HCT116 (cell line): ENCODE measurements at regions not wholly inside any gene's neighbourhood (a gene's known extent, or its start where the extent isn't known, plus 50 kb on each side); places are given as distances from the start of the nearest gene placed in this dataset.

Source experiments
- ATAC-seq: fragments of 200-7000 bp; cut with Tn5 transposase; 2 replicates; pipeline ENCODE4 v1.9.1; 2020; ENCODE audit warnings: mild to moderate bottlenecking, moderate library complexity
- BruUV-seq: library from RNA; stranded (reverse); fragments of 400-500 nt; replicated peaks from 2 replicates; lab custom pipeline; 2021; lab: Mats Ljungman, UMichigan
- CTCF ChIA-PET: fragments of 300-600 bp; sonication (Branson Sonifier 250); formaldehyde crosslinking; loops from one replicate; lab custom pipeline; 2021; ENCODE audit warnings: antibody characterized with exemption; lab: Charles Lee
- POLR2A ChIA-PET: fragments of 300-600, 350-600 bp; sonication (Branson Sonifier 250); formaldehyde crosslinking; loops from one replicate; lab custom pipeline; 2021; ENCODE audit warnings: antibody characterized with exemption; lab: Charles Lee
- RAD21 ChIA-PET, 2 experiments: fragments of 300-600 bp; sonication (Branson Sonifier 250); formaldehyde crosslinking; loops; one replicate each; lab custom pipeline; 2023; ENCODE audit warnings: low total read pairs in 2 of 2; ENCODE audit not compliant: uncharacterized antibody in 2 of 2, unreplicated experiment in 2 of 2, low non-redundant PET in 1 of 2; lab: Charles Lee
- DNase-seq: peaks from one replicate; pipeline ENCODE4 v3.0.0-alpha.2; 2010; ENCODE audit warnings: low read depth, low spot score
- H2AFZ ChIP-seq: fragments of 200-600 bp; shearing (Covaris generic), sonication (generic); 2 replicates; pipeline ENCODE4 v1.6.1; 2017; ENCODE audit warnings: low read depth, mixed run types, mixed read lengths, antibody characterized with exemption, low read length; ENCODE audit not compliant: poor library complexity, severe bottlenecking
- H3K27ac ChIP-seq: 2 replicates; pipeline ENCODE4 v1.5.1; 2012; ENCODE audit warnings: low read depth, low read length
- H3K27me3 ChIP-seq: fragments of 200-600 bp; sonication (generic); 2 replicates; pipeline ENCODE4 v1.6.1; 2016; ENCODE audit warnings: mixed run types, low read length, mixed read lengths; ENCODE audit not compliant: insufficient read depth
- H3K36me3 ChIP-seq, 2 experiments: fragments of 200-500 bp in 1 of 2; fragments of 200-600 bp in 1 of 2; sonication (Bioruptor generic) in 1 of 2; sonication (generic) in 1 of 2; 2 replicates each; pipeline versions ENCODE4 v1.5.1 to v1.6.1; 2014 to 2016; ENCODE audit warnings: low read length in 2 of 2, inconsistent platforms in 1 of 2, mixed read lengths in 1 of 2, mixed run types in 1 of 2; ENCODE audit not compliant: insufficient read depth in 2 of 2, control insufficient read depth in 1 of 2
- H3K4me1 ChIP-seq, 2 experiments: fragments of 200-600 bp in 1 of 2; sonication (generic) in 1 of 2; 2 replicates each; pipeline versions ENCODE4 v1.5.1 to v1.6.1; 2012 to 2017; ENCODE audit warnings: low read length in 2 of 2, inconsistent platforms in 1 of 2, mild to moderate bottlenecking in 1 of 2, mixed read lengths in 1 of 2, mixed run types in 1 of 2, moderate library complexity in 1 of 2; ENCODE audit not compliant: insufficient read depth in 2 of 2, control insufficient read depth in 1 of 2
- H3K4me2 ChIP-seq: fragments of 200-600 bp; sonication (generic); 2 replicates; pipeline ENCODE4 v1.6.1; 2017; ENCODE audit warnings: mixed run types, low read length, mixed read lengths
- H3K4me3 ChIP-seq, 2 experiments: fragments of 200-600 bp in 1 of 2; sonication (generic) in 1 of 2; replicated peaks in 1 of 2; 2 replicates each; pipeline ENCODE4 v1.5.1; 2011 to 2016; ENCODE audit warnings: low read length in 2 of 2, control low read depth in 1 of 2, low read depth in 1 of 2, mild to moderate bottlenecking in 1 of 2, mixed read lengths in 1 of 2, mixed run types in 1 of 2
- H3K79me2 ChIP-seq: fragments of 200-600 bp; sonication (generic); 2 replicates; pipeline ENCODE4 v1.6.1; 2017; ENCODE audit warnings: mild to moderate bottlenecking, mixed run types, low read length, moderate library complexity, mixed read lengths; ENCODE audit not compliant: insufficient read depth
- H3K9ac ChIP-seq: fragments of 200-600 bp; sonication (generic); 2 replicates; pipeline ENCODE4 v1.6.1; 2016; ENCODE audit warnings: low read length, mixed read lengths
- H3K9me2 ChIP-seq: fragments of 200-600 bp; sonication (generic), shearing (Covaris generic); 2 replicates; pipeline ENCODE4 v1.6.1; 2017; ENCODE audit warnings: mixed run types, mild to moderate bottlenecking, moderate library complexity; ENCODE audit not compliant: insufficient read depth
- H3K9me3 ChIP-seq, 2 experiments: fragments of 200-500 bp in 1 of 2; fragments of 200-600 bp in 1 of 2; sonication (Bioruptor generic) in 1 of 2; sonication (generic) in 1 of 2; 2 replicates each; pipeline ENCODE4 v1.6.1; 2014 to 2017; ENCODE audit warnings: low read length in 2 of 2, mixed read lengths in 2 of 2, inconsistent platforms in 1 of 2, low read depth in 1 of 2, mild to moderate bottlenecking in 1 of 2, mixed run types in 1 of 2, moderate library complexity in 1 of 2; ENCODE audit not compliant: control insufficient read depth in 1 of 2, insufficient read depth in 1 of 2
- H4K20me1 ChIP-seq: fragments of 200-600 bp; sonication (generic), shearing (Covaris generic); 2 replicates; pipeline ENCODE4 v1.6.1; 2017; ENCODE audit warnings: mixed run types, mild to moderate bottlenecking, moderate library complexity; ENCODE audit not compliant: insufficient read depth
- CBX3 ChIP-seq: IDR thresholded peaks from 2 replicates; pipeline ENCODE4 v1.6.1; 2012; ENCODE audit warnings: low read depth
- CEBPB ChIP-seq: IDR thresholded peaks from 2 replicates; pipeline ENCODE4 v1.6.1; 2012; ENCODE audit warnings: low read depth
- EGR1 ChIP-seq: IDR thresholded peaks from 2 replicates; pipeline ENCODE4 v1.6.1; 2012; ENCODE audit warnings: low read depth
- EZH2 ChIP-seq: fragments of 200-600 bp; sonication (generic); IDR thresholded peaks from 2 replicates; pipeline ENCODE4 v1.6.1; 2017; ENCODE audit warnings: antibody characterized with exemption, mixed run types
- FOSL1 ChIP-seq: IDR thresholded peaks from 2 replicates; pipeline ENCODE4 v1.6.1; 2012; ENCODE audit warnings: low read depth
- POLR2A ChIP-seq: IDR thresholded peaks from 2 replicates; pipeline ENCODE4 v1.7.0; 2011; ENCODE audit warnings: borderline replicate concordance; ENCODE audit not compliant: insufficient read depth, insufficient read length; ENCODE audit errors: extremely low read depth
- SRF ChIP-seq: IDR thresholded peaks from 2 replicates; pipeline ENCODE4 v1.6.1; 2012; ENCODE audit warnings: low read depth
- TCF7L2 ChIP-seq: IDR thresholded peaks from 2 replicates; pipeline ENCODE4 v1.7.0; 2011; ENCODE audit warnings: borderline replicate concordance, inconsistent platforms; ENCODE audit not compliant: insufficient read depth, insufficient read length; ENCODE audit errors: extremely low read depth
- intact Hi-C: fragments of 100-400 bp; cut with micrococcal nuclease; formaldehyde crosslinking; loops from 2 replicates; pipeline ENCODE4 v1.10.0; 2022
- TF ChIP-seq, protein P1 (sequence below): IDR thresholded peaks from 2 replicates; pipeline ENCODE4 v1.6.1; 2012
- TF ChIP-seq, protein P2 (sequence below): IDR thresholded peaks from 2 replicates; pipeline ENCODE4 v1.6.1; 2012; ENCODE audit warnings: low read depth
- TF ChIP-seq, protein P3 (sequence below): IDR thresholded peaks from 2 replicates; pipeline ENCODE4 v1.6.1; 2012

DNA sequence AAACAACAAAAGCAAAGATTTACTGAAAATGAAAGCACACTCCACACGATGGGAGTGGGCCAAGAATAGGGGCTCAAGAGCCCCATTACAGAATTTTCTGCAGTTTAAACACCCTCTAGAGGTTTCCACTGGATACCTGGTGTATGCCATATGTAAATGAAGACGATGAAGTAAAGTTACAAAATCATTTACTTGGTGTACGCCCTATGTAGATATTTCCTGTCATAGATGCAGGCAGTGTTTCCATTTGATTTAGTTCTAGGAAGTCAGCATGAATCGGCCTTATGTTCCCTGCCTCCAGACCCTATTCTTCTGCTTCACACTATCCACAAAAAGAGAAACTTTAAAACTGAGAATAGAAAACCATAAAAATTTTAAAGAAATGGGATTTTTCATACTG, 404.4 kb upstream of the GJE1 start:
- H3K27me3 ChIP-seq: no peaks in the 10 kb centered on the region
- RAD21 ChIA-PET: no interaction called here
- TF ChIP-seq FOSL1 (no peak), CBX3 (no peak), EGR1 (no peak), EZH2 (no peak), POLR2A (no peak), CEBPB (no peak), TCF7L2 (no peak), SRF (no peak)
- TF ChIP-seq, protein P1, sequence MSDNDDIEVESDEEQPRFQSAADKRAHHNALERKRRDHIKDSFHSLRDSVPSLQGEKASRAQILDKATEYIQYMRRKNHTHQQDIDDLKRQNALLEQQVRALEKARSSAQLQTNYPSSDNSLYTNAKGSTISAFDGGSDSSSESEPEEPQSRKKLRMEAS: no peak
- TF ChIP-seq, protein P2, sequence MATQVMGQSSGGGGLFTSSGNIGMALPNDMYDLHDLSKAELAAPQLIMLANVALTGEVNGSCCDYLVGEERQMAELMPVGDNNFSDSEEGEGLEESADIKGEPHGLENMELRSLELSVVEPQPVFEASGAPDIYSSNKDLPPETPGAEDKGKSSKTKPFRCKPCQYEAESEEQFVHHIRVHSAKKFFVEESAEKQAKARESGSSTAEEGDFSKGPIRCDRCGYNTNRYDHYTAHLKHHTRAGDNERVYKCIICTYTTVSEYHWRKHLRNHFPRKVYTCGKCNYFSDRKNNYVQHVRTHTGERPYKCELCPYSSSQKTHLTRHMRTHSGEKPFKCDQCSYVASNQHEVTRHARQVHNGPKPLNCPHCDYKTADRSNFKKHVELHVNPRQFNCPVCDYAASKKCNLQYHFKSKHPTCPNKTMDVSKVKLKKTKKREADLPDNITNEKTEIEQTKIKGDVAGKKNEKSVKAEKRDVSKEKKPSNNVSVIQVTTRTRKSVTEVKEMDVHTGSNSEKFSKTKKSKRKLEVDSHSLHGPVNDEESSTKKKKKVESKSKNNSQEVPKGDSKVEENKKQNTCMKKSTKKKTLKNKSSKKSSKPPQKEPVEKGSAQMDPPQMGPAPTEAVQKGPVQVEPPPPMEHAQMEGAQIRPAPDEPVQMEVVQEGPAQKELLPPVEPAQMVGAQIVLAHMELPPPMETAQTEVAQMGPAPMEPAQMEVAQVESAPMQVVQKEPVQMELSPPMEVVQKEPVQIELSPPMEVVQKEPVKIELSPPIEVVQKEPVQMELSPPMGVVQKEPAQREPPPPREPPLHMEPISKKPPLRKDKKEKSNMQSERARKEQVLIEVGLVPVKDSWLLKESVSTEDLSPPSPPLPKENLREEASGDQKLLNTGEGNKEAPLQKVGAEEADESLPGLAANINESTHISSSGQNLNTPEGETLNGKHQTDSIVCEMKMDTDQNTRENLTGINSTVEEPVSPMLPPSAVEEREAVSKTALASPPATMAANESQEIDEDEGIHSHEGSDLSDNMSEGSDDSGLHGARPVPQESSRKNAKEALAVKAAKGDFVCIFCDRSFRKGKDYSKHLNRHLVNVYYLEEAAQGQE: no peak
- TF ChIP-seq, protein P3, sequence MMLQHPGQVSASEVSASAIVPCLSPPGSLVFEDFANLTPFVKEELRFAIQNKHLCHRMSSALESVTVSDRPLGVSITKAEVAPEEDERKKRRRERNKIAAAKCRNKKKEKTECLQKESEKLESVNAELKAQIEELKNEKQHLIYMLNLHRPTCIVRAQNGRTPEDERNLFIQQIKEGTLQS: no peak
- TF ChIP-seq, all 23 proteins: peak for 0
- ChIA-PET CTCF (no interaction called here), POLR2A (no interaction called here)
- Histone ChIP-seq H3K9me2 (no peaks in the 10 kb centered on the region; the same call in 1 of the 2 replicates), H3K4me1 (no peaks in the 10 kb centered on the region), H3K27ac (no peak overlapping the region), H2AFZ (no peak overlapping the region), H3K9me3 (no peaks in the 10 kb centered on the region), H4K20me1 (no peaks in the 10 kb centered on the region), H3K4me3 (no peak overlapping the region), H3K4me2 (no peak overlapping the region), H3K9ac (no peak overlapping the region), H3K79me2 (no peaks in the 10 kb centered on the region), H3K36me3 (no peaks in the 10 kb centered on the region)
- no TSS peak for BruUV-seq
- no peak for DNase-seq
- ATAC-seq: no peak
- intact Hi-C loops: no loop called here
